Activated CD4-positive, alpha-beta T cell treated with anti-CD3 and anti-CD28 coated beads, Interleukin-2, amount 50 U/mL, for 24 hours (primary cell): ENCODE measurements at regions not wholly inside any gene's neighbourhood (a gene's known extent, or its start where the extent isn't known, plus 50 kb on each side); places are given as distances from the start of the nearest gene placed in this dataset.

Source experiments
- DNase-seq, 2 donors: peaks; one replicate each; pipeline ENCODE4 v3.0.0-alpha.2; 2020; ENCODE audit warnings: low read depth in 1 of 2, low spot score in 1 of 2

DNA sequence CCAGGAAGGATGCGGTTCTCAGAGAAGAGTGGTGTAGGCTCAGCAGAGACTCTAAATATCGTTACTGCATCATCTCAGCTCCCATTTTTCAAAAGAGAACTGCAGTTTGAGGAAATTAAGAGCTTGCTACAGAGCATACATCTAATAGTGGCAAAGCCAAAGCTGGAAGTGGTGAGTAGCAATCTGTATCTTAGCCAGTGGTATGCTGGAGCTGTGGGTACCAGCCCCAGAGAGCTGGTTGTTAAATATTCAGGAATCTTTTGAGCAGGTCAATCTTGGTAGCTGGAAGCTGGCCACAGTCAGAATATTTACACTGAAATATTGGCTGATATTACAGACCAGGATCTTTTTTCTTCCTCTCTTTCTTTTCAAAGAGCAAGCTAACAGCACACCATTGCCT is 88.4 kb upstream of the STEAP1B start:
- no peak for DNase-seq

GRCh38 chr7:22587322-22587721 is 87.3 kb upstream of the STEAP1B start:
- DNase-seq: no peak

GRCh38 chr7:22586786-22587140 is 86.8 kb upstream of the STEAP1B start:
- DNase-seq: no peak

DNA sequence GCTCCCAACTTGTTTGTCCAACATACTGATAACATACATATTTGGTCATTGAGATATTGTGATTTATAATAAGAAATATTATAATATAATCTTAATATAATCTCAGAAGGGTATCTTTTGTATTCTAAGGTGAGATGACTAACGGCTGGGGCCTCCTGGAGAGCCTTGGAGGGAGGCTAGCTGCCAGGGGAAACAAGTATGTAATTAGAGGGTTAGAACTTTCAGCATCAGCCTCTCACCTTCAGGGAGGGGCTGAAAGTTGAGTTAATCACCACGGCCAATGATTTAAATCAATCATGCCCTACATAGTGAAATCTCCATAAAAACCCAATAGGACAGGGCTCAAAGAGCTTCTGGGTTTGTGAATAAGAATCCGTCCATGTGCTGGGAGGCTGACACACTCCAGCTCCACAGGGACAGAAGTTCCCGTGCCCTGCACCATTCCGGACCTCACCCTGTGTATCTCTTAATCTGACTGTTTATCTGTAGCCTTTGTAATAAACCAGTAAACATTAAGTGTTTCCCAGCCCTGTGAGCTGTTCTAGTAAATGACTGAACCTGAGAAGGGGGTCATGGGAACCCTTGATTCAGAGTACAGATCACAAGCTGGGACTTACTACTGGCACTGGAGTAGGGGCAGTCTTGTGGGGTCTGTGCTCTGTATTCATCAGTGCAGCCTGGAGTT is 86.3 kb upstream of the STEAP1B start:
- no peak for DNase-seq

GRCh38 chr7:22584179-22584578 is 84.2 kb upstream of the STEAP1B start:
- no peak for DNase-seq

GRCh38 chr7:22582863-22583622 is 83.1 kb upstream of the STEAP1B start:
- DNase-seq: no peak

DNA sequence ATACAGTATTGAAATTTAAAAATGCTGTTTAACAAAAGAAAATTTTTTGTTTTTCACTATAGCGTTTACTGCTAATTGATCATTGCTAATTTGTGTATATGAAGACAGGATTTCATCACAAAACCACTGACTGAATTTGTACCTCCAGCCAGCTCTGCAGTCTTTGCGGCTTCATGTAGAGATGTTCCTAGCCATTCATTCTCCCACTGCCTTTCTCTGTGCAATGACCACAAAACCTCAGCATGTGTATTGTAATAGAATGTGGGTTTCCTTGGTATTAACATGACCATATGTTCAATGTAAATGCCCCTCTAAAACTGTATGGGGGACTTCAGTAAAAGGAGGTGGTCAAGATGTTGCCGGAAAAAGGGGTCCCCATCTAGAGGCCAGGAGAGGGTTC is 81.1 kb upstream of the STEAP1B start:
- no peak for DNase-seq

- DNase-seq: no peak
Measured at GRCh38 chr7:22579961-22580360, 80.0 kb upstream of the STEAP1B start.

DNA sequence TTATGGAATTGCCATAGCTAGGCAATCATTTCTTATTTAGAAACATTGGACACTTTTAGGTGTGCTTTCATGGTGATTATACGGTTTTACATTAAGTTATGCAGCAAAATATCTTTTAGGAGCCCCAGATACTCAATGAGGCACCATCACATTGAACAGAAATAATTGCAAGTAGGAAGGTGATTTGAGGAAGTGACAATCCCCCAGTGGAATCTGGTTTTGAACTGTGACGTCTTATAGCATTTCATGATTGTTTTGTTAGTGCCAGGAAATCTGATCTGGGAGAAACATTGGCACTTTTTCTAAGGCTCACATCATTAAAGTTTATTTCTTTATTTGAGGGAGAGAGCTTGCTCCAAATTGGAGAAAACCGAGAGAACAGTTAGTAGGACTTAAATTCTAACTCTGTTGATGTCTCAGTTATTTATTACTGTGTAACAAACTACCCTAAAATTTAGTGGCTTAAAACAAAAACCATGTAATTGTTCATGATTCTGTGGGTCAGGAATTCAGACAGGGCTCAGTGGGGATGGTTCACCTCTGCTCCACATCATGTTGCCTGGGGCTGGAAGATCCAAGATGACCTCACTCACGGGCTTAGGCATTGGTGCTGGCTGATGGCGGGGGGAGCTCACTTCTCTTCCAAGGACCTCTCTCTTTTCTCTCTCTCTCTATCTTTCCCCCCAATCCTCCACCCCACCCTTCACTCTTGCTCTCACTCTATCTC is 78.2 kb upstream of the STEAP1B start:
- no peak for DNase-seq

GRCh38 chr7:22577470-22578001 is 77.5 kb upstream of the STEAP1B start:
- DNase-seq: no peak

DNA sequence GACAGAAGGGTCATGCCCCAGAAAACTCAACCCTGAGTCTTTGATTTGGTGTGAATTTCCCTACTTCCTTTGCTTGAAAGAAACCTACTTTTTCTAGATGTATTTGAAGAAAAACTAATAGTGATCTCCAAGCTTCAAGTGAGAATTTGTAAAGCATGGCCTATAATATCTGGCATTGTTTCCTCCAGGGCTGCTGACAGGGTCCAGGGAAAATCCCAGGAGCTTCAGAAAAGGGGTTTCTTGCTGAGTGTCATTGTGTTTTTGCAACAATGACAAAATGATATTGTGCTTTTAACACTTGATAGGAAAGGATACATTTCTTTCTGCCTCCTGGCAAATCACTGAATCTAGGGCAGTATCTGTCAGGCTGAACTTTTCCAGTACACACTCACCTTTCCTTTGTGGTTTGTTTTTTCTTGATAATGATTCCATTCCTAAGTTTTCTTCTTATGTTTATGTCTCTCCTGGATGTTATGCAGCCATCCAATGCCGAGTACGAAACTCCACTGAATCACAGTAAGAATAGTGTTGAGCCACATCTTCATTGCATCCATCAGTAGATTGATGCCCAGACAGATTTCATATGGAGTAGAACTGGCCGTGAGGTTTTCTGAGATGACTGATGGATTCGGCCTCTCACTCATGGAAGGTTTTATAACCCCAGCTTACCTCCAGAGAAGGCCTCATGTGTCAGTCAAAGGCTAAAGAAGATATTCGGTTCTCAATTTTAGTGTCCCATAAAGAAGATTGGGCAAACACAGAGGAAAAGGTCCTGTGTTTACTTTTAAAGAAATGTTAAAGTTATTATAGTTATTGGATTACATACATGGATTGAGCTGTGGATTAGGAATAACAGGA is 76.9 kb upstream of the STEAP1B start:
- no peak for DNase-seq

DNA sequence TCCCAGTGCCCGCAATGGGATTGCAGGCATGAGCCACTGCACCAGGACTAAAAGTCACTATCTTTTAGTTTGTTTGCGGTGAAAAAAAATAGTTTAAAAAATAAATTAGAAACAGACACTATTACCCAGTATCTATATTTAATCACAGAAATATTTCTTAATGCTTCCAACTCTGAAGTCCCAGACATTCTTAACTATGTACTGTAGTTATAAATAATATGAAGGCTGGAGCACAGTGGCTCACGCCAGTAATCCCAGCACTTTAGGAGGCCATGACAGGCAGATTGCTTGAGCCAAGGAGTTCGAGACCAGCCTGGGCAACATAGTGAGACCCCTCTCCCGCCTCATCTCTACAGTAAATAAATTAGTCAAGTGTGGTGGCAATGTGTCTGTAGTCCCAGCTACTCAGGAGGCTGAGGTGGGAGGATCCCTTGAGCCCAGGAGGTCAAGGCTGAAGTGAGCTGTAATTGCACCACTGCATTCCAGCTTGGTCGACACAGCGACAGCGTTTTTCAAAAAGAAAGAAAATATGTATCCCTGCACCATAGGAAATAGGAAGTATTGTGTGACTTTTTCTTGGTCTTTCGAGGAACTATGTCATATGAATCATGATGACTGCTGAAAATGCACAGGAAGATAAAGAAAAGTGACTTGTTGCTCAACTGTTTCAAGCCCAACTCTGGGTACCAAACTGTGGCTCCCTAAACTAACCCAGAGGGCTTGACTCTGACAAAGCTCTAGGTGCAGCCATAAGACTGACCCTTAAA is 74.9 kb upstream of the STEAP1B start:
- no peak for DNase-seq

DNA sequence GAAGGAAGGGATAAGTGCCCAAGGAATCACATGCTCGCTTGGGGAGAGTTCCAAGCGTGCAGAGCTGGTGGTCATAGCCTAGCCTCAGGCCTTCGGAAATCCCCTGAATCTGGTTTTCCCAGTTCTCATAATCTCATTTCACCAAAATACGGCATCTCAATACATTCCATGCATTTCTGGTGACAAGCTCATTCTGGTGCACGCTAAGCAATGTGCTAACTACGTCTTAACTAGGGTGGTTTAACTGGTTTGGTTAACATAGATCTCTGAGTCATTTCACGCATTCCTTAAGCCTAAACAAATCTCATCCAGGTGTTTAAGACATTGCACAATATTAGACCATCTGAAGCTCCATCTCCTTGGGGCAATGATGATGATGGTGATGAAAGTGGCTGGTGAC is 72.9 kb upstream of the STEAP1B start:
- DNase-seq: no peak

- DNase-seq: no peak
Measured at GRCh38 chr7:22572292-22572691, 72.3 kb upstream of the STEAP1B start.

GRCh38 chr7:22571766-22572165 is 71.8 kb upstream of the STEAP1B start:
- no peak for DNase-seq

DNA sequence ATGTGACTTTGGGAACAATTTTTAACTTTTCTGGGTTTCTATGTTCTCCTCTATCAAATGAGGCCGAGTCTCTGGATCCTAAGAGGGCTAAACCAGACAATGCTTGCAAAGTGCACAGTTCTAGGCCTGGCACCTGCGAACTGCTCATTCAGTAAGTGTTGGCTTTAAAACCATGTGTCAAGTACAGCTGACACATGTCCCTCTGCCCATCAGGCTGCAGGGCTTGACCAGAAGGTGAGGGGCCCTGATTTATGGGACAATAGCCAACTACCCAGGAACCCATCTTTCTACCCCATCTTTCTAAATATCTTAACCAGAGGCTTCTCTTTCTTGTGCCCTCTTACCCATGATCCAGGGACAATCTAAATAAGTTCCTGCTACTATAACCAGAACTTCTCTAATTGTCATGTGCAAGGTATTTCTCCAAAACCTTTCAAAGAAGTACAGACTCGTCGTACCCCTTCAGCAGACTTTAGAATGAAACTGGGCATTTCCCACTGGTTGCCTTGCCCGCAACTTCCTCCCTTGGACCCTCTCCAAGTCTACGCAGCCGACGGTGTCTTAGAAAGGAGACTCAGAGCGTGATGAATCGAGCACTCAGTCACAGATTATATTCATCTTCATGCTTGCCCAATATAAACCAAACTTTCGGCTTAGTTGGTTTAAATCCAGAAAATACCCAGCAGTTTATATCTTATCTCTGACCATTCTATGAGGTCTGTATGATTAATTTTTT is 69.8 kb upstream of the STEAP1B start:
- DNase-seq: no peak

DNA sequence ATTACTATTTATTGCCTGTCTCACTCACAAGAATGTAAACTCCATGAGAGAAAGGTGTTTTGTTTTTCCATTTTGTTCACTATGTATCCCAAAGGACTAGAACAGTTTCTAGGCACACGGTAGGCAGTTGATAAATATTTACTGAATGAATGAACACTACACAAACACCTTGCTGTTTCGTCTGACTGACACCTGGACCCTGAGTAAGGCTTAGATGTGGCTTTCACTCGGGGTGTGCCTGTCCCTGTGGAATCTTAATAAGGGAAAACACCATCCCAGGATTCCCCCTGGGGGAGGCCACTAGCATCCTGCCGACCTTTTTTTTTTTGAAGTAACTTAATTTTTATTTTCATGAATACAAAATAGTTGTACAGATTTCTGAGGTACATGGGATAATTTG is 66.6 kb upstream of the STEAP1B start:
- DNase-seq: no peak

- DNase-seq: no peak
Measured at GRCh38 chr7:22566176-22566575, 66.2 kb upstream of the STEAP1B start.

- DNase-seq: no peak
Measured at GRCh38 chr7:22565315-22565811, 65.4 kb upstream of the STEAP1B start.
